ENCODE measurements at regions not wholly inside any gene's neighbourhood (a gene's known extent, or its start where the extent isn't known, plus 50 kb on each side); places are given as distances from the start of the nearest gene placed in this dataset.
"Not testable (repeated sequence)": the region's sequence is repeated elsewhere in the genome, so short reads cannot be mapped to it uniquely, and the experiment has no call there.

DNA sequence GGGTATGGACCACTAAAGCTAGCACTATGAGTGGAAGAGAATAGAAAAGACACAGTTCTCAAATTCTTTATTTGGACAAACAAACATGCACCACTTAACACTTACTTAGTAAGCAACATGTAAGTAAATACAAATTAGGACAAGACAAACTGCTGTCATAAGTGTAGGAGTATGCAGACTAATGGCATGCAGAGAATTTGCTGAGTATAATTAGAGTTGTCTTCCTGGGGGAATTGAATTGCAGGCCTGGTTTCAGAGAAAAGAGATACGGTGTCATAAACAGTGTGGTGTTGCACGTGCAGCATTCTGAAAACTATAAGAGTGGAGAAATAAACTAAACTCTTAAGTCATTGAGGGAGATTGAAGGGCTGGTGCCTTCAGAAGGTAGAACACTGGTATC lies 125.2 kb upstream of the EYA4 start:
- no peak for DNase-seq (ENCODE audit: low spot score)

DNA sequence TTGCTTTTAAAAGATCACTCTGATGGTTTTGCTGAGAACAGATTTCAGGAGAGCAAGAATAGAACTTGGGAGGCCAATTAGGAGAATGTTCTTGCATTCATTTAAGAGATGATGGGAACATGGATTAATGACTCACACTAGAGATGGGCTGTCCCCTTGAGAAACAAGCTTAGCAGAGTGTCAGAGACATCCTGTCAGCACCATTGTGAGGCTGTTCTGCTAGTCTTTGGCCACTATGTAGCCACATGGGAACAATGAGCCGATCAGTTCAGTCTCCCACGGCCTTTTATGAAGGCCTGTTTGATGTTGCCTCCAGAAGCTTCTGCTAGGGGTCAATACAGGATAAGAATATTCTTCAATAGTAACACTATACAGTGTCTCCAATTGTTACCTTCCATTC lies 113.0 kb upstream of the EYA4 start:
- no peak for DNase-seq (ENCODE audit: low spot score)

DNA sequence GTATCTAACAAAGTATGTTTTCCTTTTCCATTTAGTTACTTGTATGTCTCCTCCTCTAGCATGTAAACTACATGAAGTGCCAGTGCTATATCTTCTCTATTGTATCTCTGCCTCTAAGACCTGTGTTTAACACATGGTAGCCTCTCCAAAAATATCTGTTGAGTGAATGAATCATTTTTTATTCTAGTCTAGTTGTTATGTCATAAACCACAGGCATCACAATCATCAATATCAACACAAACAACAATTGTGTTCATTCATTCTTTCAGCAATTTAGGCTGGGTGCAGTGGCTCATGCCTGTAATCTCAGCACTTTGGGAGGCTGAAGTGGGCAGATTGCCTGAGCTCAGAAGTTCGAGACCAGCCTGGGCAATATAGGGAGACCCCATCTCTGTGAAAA lies 111.6 kb upstream of the EYA4 start:
- no peak for DNase-seq (ENCODE audit: low spot score)

DNA sequence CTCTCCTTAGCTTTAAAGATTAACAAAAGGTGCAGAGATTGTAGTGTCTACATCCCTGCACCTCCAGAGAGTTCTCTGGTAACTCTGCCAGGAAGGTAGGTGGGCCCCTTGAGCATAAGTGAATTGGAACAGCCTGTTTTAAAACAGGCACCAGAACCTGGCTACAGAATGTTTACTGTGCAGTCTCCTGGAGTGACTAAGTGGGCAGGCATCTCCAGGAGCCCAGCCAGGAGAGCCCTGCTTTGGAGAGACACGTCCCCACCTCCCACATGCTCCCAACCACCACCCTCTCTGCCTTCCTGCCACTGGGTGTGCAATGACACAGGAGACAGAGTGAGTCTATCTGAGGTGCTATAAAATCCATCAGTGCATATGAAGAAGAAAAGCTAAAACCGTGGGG lies 110.3 kb upstream of the EYA4 start:
- peak; percentile 59 for DNase-seq (ENCODE audit: low spot score)

DNA sequence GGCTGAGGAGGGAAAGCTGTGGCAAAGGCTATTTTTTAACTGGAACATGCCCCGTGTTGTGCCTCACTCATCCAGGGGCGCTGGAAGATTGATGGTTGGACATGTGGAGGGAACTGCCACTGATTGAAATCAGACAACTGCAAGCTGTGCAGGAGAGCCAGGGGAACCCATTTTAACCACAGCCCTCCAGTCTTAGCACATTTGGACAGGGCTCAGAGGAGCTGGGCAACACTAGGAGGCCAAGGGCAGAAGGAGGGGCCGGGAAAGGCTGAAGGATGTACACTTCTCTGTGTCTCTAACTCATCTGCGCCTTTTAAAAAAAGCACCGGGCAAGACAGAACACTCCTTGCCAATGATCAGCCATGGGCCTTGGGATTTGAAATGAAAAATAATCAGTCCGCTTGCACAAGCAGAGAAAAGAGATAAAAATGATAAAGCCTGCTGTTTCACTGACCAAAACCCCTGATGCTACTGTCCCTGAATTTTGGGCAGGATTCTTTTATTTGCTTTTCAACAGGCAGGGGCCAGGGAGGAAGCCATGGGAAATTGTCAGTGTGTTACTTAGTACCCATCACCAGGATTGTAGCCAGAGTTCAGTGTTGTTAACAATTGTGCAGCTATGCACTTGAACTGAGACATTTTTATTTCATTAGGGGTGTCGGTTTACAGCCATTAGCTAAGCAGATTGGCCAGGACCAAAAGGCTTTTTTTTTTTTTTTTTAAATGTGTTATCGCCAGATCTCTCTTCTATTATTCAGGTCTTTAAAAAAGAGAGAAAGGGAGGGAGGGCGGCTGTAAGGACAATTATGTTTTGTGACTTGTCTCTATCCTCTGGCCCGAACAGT lies 109.3 kb upstream of the EYA4 start:
- DNase-seq (ENCODE audit: low spot score): no peak

DNA sequence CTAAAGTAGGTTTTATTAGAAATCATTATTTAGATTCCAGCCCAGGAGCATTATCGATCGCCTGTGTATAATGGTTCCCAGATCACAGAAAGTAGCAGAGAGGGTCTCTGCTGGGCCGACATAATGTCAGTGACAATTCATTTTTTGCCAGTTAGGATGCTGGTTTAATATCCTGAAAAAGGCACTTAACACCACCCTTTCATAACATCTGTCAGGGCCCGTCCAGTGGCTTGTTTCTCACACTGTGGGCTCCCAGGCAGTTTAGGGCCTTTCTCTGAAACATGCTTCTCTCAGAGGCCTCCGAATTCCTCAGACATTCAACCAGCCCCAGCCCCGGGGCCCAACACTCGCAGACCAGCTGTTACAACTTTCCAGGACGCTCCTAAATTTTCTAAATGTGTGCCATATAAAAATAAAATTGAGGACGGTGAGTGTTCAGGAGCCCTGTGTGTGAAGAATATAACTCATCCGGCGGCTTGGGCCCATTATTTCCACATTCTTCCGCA lies 108.6 kb upstream of the EYA4 start:
- DNase-seq (ENCODE audit: low spot score): no peak

DNA sequence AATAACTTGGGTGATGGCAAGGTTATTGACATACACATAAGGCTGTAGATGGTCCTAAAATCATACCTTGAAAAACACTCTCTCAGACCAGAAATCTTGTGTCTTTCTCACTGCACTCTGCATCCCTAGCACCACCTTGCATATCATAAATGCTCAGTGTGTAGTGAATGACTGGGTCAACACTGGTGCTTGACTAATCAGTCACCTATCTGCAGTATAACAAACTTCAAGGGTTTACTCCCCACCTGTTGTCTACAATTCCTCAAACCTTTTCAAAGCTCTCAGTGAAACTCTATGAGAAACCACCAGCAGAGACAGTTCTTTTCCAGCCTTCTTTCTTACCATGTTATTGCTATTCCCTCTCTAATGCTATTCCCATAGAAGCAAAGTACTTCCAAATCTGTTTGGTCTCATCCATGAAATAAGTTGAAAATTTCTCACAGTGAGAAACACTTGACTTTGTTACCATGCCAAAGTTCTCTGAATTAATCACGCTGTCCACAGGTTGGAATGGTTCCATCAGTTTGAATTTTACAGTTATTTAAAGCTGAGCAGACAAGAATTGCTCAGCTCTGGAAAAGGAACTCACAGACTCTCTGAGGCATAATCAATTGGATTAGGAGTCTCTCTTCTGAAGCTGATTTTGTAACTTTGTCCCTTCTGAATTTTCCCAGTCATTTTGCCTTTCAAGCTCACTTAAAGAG lies 104.8 kb upstream of the EYA4 start:
- no peak for DNase-seq (ENCODE audit: low spot score)

DNA sequence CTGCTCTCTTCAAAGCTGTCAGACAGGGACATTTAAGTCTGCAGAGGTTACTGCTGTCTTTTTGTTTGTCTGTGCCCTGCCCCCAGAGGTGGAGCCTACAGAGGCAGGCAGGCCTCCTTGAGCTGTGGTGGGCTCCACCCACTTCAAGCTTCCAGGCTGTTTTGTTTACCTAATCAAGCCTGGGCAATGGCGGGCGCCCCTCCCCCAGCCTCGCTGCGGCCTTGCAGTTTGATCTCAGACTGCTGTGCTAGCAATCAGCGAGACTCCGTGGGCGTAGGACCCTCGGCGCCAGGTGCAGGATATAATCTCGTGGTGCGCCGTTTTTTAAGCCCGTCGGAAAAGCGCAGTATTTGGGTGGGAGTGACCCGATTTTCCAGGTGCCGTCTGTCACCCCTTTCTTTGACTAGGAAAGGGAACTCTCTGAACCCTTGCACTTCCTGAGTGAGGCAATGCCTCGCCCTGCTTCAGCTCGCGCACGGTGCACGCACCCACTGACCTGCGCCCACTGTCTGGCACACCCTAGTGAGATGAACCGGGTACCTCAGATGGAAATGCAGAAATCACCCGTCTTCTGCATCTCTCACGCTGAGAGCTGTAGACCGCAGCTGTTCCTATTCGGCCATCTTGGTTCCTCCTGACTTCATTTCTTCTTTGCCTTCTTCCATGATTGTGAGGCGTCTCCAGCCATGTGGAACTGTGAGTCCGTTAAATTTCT lies 93.5 kb upstream of the EYA4 start:
- DNase-seq (ENCODE audit: low spot score): not testable (repeated sequence)

DNA sequence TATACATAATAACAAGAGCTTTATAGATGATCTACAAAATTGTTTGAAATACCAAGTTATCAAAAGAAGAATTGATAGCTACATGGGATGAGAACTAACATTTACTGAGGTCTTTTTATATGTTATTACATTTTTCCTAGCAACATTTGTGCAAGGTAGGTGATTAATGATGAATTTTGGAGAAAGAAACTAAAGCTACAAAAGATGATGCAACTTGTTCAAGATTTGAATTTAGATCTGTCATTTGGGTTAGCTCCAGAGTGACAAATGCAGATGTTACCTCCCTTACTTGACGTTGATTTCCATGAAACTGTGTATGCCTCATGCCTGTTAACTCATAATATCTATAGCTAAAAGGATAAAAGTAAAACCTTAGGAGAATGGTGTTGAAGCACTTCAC lies 84.5 kb upstream of the EYA4 start:
- DNase-seq (ENCODE audit: low spot score): no peak

DNA sequence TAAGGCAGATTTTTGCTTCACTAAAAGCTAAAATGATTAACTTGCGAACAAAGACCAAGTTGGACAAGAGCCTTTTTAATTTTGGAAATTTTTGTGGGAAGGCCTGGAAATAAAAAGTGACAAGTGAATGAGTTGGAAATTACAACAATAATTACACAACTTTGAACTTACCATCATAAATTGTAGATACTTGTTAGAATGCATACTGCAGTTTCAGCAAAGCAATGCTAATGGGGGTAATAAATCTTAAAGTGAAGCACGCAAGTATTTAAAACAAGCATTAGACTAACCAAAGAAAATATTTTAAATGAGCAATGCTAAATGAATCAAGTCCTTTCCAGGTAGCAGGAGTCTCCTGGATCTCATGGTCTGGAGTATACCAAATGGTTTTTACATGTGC lies 83.2 kb upstream of the EYA4 start:
- no peak for DNase-seq (ENCODE audit: low spot score)

DNA sequence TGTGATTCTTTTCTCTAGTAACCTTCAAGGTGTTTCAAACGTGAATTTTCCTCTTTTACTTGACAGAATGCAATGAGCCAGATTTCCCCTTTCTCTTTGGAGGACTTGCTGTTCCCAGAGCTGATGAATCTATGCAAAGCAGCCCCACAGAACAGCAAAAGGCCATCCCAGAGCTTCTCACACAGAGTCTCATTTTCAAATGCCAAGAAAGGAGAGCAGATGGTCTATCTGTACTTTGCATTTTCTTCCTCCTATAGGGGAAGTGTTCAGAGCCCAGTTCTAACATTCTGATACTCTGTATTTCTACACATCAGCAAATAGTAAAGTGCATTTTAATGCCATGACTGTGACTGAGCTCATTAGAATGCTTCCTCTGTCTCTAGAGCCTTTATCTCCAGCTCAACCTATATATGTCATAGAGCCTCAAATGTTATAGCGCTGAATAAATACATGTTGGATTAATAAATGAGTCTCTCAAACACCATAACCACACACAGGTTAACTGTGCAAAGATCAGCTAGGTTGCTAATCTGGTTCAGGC lies 81.8 kb upstream of the EYA4 start:
- no peak for DNase-seq (ENCODE audit: low spot score)

DNA sequence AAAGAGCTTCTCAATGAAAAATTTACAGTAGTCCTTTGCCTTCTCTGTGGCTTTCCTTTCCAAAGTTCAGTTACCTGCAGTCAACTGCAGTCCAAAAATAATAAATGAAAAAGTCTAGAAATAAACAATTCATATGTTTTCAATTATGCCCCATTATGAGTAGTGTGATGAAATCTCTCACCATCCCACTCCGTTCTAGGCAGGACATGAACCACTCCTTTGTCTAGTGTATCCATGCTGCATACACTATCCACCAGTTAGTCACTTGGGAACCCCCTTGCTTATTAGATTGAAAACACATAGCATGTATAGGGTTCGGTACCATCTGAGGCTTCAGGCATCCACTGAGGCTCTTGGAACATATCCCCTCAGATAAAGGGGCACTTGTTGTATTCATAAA lies 80.6 kb upstream of the EYA4 start:
- no peak for DNase-seq (ENCODE audit: low spot score)

DNA sequence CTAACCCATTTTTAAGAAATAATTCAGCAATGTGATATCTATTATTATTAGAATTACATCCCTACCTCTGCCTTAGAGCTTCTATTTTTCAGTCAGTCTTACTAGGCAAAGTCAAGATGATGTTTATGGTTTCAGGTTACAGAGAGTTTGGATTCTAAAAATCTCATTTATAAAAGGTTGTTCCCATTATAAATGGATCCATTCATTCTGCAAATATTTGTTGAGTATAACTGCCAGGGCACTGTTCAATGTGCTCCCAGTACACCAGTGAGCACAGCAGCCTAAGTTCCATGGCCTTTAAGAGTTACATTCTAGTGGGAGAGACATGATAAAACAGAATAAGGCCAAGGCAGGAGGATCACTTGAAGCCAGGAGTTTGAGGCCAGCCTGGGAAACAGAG lies 75.9 kb upstream of the EYA4 start:
- DNase-seq (ENCODE audit: low spot score): no peak

DNA sequence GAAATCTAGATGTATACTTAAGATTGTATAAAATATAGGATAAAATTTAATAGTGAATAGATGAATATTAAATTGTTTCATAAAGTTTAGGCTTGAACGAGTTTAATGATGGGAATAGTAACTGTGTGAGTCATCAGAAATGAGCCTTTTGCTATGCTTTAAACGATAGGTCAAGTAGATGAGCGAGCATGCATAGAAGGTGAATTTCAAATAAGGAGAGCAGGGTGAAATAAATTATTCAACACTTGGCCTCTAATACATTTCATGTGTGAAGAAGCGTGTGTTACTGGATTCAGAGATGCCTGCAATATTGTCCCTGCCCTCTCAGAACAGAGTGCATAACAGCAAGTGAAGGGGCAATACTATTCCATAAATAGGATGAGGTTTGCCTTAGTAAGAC lies 74.4 kb upstream of the EYA4 start:
- DNase-seq (ENCODE audit: low spot score): no peak

DNA sequence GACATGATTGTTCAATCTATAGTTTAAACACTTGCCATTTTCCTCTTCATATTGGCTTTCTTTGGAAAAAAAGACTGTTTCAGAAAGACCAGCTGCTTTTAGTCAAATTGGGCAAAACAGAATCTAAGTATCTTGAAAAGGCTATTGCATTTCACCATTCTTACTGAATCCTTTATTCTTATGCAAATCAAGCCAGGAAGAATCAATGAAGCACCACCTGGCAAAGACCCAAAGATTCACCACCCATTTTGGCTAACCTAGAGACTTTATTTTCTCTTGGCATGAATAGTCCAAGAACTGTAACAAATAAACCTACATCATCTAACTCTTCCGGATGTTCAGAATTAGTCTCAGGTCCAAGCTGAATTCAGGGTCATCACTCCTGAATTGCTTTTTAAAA lies 71.3 kb upstream of the EYA4 start:
- no peak for DNase-seq (ENCODE audit: low spot score)

DNA sequence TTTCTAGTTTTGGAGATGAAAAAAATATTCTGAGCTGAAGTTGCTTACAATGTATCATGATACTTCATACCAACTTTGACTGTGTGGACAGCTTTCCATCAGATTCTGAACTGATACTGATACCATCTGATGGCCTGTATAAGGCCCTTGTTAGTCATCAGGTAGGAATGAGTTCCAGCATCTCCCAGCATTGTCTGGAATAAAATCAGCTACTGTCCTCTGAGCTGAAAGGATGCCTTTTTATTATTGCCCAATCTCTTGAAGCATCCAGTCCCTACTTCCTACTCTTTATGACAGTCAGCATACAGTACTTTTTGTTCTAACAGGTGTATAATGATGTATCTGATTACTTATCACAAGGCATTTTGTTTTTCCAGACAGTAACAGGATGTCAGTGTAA lies 70.6 kb upstream of the EYA4 start:
- DNase-seq (ENCODE audit: low spot score): no peak

DNA sequence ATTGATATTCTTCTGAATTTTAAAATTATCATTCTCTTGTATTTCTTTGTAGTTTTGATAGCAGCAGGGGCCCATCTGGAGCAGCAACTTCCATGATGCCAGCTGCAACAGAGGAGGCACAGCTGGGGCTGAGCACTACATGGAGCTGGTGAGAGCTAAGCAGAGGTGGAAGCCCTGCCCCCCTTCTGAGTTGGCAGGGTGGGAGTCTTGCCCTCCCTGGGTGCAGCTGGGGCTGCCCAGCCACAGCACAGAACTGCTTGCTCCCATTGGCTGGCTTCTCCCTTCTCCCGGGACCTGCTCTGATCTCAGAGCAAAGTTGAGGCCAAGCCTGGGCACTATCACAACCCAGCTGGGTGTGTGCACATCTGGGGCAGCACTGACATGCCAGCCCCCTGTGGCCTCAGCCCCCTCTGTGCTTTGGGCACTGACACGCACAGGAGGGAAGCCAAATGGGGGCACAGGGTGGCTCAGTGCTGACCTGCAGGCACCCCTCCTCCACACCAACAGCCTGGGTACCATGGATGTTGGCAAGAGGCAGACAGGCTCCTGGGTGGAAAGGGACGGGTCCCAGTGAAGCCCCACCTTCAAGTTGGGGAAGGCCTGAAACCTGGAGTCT lies 69.1 kb upstream of the EYA4 start:
- no peak for DNase-seq (ENCODE audit: low spot score)

DNA sequence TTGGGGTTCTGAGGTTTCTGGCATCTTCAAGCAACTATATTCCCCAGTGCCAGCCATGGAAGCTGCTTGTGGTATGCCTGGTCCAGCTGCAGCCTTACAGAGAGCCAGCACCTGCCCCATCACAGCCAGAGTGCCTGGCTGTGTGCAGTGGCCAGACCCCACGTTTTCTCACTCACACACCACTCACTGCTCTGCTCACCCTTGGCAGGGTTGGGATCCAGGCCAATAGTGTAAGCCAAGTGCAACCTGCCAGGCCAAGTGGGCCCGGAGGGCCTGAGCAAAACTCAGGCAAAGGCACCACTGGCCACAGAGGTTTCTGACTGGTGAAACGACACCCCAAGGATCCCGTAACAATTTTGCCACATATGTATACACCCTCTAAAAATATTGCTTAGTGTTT lies 67.9 kb upstream of the EYA4 start:
- no peak for DNase-seq (ENCODE audit: low spot score)

DNA sequence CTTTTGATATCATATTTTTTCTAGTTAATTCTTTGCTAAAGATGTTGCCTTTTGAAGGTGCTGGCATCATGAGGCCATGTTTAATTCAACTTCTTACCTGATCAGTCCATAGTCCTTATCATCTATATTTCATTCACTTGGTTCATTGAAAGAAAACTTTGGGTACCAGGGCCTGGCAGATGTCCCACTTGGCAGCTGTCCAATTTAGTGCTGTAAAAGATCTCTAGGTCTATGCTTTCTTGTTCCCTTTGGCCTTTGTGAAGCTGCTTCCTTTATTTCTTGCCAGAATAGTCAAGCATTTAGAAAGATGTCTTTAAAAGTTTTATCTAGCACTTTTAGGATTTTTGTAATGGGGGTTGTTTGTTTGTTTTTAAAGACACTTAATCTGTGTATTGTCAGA lies 61.7 kb upstream of the EYA4 start:
- no peak for DNase-seq (ENCODE audit: low spot score)

DNA sequence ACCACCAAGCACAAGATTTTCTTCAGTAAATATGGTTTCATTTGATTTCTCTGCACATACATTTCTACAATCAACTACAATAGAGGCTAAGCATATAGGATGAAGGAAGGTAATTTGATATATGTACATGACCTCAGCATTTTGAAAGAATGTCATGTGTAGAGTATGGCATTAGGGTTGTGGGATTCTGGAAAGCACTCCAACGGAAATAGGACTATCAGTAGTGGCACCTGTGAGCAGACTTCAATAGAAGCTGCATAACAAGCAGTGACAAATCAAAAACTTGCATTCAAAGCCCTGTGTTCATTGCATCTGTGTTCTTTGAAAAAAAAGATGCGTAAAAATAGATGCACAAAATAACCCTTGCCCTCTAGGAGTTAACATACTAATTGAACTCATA lies 57.5 kb upstream of the EYA4 start:
- DNase-seq (ENCODE audit: low spot score): no peak

DNA sequence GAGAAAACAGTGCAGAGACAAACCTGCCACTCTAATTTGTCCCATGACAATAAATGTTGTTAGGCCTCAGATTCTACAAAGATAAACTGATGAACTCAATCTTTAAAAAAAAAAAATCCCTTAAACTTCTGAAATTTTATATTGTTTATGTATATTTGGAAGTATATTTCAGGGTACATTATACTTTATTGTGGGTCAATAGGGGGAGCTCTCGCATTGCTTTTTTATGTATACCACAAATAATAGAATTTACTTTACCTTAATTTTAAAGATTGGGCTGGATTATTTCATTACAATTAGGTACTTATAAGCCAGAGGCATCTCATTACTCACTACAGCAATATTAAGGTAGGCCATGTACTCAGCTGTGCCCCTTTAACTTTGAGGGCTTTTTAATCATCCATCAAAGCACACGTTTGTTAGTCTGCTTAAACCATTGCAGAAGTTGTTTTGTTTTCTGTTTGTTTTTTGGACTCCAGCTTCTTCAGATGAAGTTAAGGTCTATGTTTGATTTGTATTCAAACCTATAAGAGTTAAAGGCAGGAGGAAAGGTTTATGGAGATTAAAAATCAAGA lies 56.3 kb upstream of the EYA4 start:
- DNase-seq (ENCODE audit: low spot score): peak; percentile 20

DNA sequence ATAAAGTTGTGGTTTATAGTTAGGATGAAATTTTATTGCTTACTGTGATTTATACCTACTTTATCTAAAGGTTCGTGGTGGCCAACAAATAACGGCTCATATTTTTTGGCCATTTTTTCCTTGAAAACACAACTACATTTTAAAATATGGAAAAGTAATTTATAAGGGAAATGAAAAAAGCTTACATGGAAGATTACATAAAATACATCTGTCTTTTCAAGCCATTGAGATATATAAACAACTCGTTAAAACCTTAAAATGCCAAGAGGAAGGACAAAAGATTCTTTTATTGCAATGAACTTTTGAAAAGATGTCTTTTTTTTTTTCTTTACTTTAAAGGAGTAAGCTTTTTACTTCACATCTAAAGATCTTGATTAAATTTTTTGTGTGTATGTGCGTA lies 55.4 kb upstream of the EYA4 start:
- no peak for DNase-seq (ENCODE audit: low spot score)

All from SW480 (cell line).